Esophagus muscularis mucosa (tissue), 4 donors: ENCODE measurements at regions not wholly inside any gene's neighbourhood (a gene's known extent, or its start where the extent isn't known, plus 50 kb on each side); places are given as distances from the start of the nearest gene placed in this dataset.
A peak's percentile ranks its signal among the peaks of the same experiment; 100 is the strongest.
"Not testable (repeated sequence)": the region's sequence is repeated elsewhere in the genome, so short reads cannot be mapped to it uniquely, and the experiment has no call there.

Source experiments
- DNase-seq: peaks from one replicate; pipeline ENCODE4 v3.0.0-alpha.2; 2017; ENCODE audit errors: extremely low spot score
- H3K27ac ChIP-seq, 4 donors: fragments of 200-600 bp; sonication (generic); replicated peaks in 1 of 4; 1 replicate in 3 of 4; 2 replicates in 1 of 4; pipeline ENCODE4 v1.5.1; 2016 to 2019; ENCODE audit warnings: mild to moderate bottlenecking in 1 of 4
- H3K27me3 ChIP-seq, 4 donors: fragments of 200-600 bp; sonication (generic); one replicate each; pipeline versions ENCODE4 v1.5.1 to v1.6.0; 2016 to 2019
- H3K36me3 ChIP-seq, 4 donors: fragments of 200-600 bp; sonication (generic); one replicate each; pipeline ENCODE4 v1.5.1; 2016 to 2019
- H3K4me1 ChIP-seq, 4 donors: fragments of 200-600 bp; sonication (generic); one replicate each; pipeline ENCODE4 v1.5.1; 2016 to 2019
- H3K4me3 ChIP-seq, 4 donors: fragments of 200-600 bp; sonication (generic); 1 replicate in 2 of 4; 2 replicates in 2 of 4; pipeline ENCODE4 v1.5.1; 2016 to 2019; ENCODE audit warnings: mild to moderate bottlenecking in 4 of 4, moderate library complexity in 1 of 4
- H3K9me3 ChIP-seq, 4 donors: fragments of 200-600 bp; sonication (generic); 1 replicate in 3 of 4; 2 replicates in 1 of 4; pipeline ENCODE4 v1.5.1; 2016 to 2019
- EP300 ChIP-seq: sonication (generic); formaldehyde crosslinking; IDR thresholded peaks from one replicate; pipeline ENCODE4 v1.6.1; 2017; ENCODE audit warnings: antibody characterized with exemption
- POLR2A ChIP-seq: fragments of 450-650 bp; IDR thresholded peaks from one replicate; pipeline ENCODE4 v1.6.1; 2017; ENCODE audit warnings: antibody characterized with exemption, moderate library complexity, mild to moderate bottlenecking, low read depth
- POLR2AphosphoS5 ChIP-seq, 2 donors: sonication (generic); formaldehyde crosslinking; IDR thresholded peaks; one replicate each; pipeline ENCODE4 v1.6.1; 2017; ENCODE audit warnings: antibody characterized with exemption in 2 of 2
- WGBS: methylation state at CpG from one replicate; pipeline ENCODE4 v1.1.5; 2018; 5-methylcytosine and 5-hydroxymethylcytosine counted together
- intact Hi-C: fragments of 100-400 bp; cut with DNase I; formaldehyde crosslinking; loops from one replicate; pipeline ENCODE4 v1.15.1; 2023
- TF ChIP-seq, protein P1 (sequence below), 3 experiments: fragments of 200-600 bp in 2 of 3; fragments of 450-650 bp in 1 of 3; sonication (generic) in 2 of 3; IDR thresholded peaks; one replicate each; pipeline ENCODE4 v1.5.1; 2017 to 2019; ENCODE audit warnings: antibody characterized with exemption in 3 of 3, mild to moderate bottlenecking in 2 of 3, moderate library complexity in 1 of 3

GRCh38 chr6:168851460-168852375, 401.9 kb downstream of the THBS2 start:
- DNase-seq = no peak
- TF ChIP-seq, protein P1, sequence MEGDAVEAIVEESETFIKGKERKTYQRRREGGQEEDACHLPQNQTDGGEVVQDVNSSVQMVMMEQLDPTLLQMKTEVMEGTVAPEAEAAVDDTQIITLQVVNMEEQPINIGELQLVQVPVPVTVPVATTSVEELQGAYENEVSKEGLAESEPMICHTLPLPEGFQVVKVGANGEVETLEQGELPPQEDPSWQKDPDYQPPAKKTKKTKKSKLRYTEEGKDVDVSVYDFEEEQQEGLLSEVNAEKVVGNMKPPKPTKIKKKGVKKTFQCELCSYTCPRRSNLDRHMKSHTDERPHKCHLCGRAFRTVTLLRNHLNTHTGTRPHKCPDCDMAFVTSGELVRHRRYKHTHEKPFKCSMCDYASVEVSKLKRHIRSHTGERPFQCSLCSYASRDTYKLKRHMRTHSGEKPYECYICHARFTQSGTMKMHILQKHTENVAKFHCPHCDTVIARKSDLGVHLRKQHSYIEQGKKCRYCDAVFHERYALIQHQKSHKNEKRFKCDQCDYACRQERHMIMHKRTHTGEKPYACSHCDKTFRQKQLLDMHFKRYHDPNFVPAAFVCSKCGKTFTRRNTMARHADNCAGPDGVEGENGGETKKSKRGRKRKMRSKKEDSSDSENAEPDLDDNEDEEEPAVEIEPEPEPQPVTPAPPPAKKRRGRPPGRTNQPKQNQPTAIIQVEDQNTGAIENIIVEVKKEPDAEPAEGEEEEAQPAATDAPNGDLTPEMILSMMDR (IDR thresholded peaks at IDR 0.05) = no peak
- no peak for TF ChIP-seq POLR2A
- no peak for TF ChIP-seq POLR2AphosphoS5 (IDR thresholded peaks at IDR 0.05)
- no peak for TF ChIP-seq EP300
- Histone ChIP-seq H3K4me1 (peaks cover 0 to 12% (median 7%) of the 10 kb centered on the region in 4 donors), H3K27me3 (no peaks in the 10 kb centered on the region), H3K9me3 (no peaks in the 10 kb centered on the region), H3K27ac (peak overlapping the region in 1 of 4 donors; percentile 14), H3K4me3 (peak overlapping the region; percentile 30 to 48 (median 34)), H3K36me3 (no peaks in the 10 kb centered on the region)
- intact Hi-C loops = no loop called here
- 68% methylated on average over 11 of the region's 11 CpGs for WGBS

DNA sequence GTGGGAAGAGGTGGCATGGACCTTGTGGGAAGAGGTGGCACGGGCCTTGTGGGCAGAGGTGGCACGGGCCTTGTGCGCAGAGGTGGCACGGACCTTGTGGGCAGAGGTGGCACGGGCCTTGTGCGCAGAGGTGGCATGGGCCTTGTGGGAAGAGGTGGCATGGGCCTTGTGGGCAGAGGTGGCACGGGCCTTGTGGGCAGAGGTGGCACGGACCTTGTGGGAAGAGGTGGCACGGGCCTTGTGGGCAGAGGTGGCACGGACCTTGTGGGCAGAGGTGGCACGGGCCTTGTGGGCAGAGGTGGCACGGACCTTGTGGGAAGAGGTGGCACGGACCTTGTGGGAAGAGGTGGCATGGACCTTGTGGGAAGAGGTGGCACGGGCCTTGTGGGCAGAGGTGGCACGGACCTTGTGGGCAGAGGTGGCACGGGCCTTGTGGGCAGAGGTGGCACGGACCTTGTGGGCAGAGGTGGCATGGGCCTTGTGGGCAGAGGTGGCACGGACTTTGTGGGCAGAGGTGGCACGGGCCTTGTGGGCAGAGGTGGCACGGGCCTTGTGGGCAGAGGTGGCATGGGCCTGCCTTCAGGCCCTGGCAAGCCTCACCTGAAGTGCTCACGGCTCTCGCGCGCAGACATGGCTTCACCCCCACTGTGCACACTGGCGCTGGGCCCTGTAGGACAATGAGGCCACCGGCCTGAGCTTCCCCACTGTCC, 403.5 kb downstream of the THBS2 start:
- H3K36me3 ChIP-seq, H3K9me3 ChIP-seq, H3K4me3 ChIP-seq, intact Hi-C loops, H3K27me3 ChIP-seq, DNase-seq, H3K27ac ChIP-seq: not testable (repeated sequence)
- WGBS = 89% methylated on average over 17 of the region's 26 CpGs
- H3K4me1 ChIP-seq = peaks cover 0 to 12% (median 7%) of the 10 kb centered on the region in 4 donors

DNA sequence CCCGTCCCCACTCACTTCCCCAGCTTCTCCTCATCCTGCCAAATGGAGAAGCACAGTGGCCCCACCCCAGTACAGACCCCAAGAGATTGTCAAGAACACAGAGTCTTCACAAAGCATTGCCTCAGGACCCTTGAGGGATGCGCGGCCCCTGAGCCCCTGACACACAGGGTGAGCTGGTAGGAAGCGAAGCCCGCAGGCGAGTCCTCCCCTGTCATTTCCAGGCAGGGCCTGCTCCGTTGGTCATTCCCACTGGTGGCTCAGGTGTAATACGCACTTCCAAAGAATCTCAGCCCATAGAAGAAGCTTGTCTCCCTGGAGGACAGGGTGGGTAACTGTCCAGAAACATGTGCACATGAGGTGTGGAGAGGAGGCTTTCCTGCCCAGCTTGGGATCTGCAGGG, 404.2 kb downstream of the THBS2 start:
- Histone ChIP-seq H3K27ac (no peak overlapping the region), H3K36me3 (no peaks in the 10 kb centered on the region), H3K27me3 (no peaks in the 10 kb centered on the region), H3K4me3 (no peak overlapping the region), H3K4me1 (peaks cover 0 to 12% (median 7%) of the 10 kb centered on the region in 4 donors), H3K9me3 (no peaks in the 10 kb centered on the region)
- 86% methylated on average over 7 of the region's 8 CpGs for WGBS
- DNase-seq = no peak
- TF ChIP-seq POLR2A (no peak), POLR2AphosphoS5 (IDR thresholded peaks at IDR 0.05) (no peak), EP300 (no peak)
- TF ChIP-seq, protein P1 (IDR thresholded peaks at IDR 0.05) = no peak
- intact Hi-C loops = no loop called here

GRCh38 chr6:168848797-168849196, 404.8 kb downstream of the THBS2 start:
- Histone ChIP-seq H3K4me1 (peaks cover 0 to 12% (median 7%) of the 10 kb centered on the region in 4 donors), H3K4me3 (no peak overlapping the region), H3K27me3 (no peaks in the 10 kb centered on the region), H3K9me3 (no peaks in the 10 kb centered on the region), H3K27ac (no peak overlapping the region), H3K36me3 (no peaks in the 10 kb centered on the region)
- intact Hi-C loops = no loop called here
- 48% methylated on average over 2 of the region's 6 CpGs for WGBS
- no peak for DNase-seq
- TF ChIP-seq POLR2A = no peak
- no peak for TF ChIP-seq EP300
- TF ChIP-seq, protein P1 (IDR thresholded peaks at IDR 0.05) = no peak
- no peak for TF ChIP-seq POLR2AphosphoS5 (IDR thresholded peaks at IDR 0.05)
